HG02973 (cell line): ENCODE measurements at regions not wholly inside any gene's neighbourhood (a gene's known extent, or its start where the extent isn't known, plus 50 kb on each side); places are given as distances from the start of the nearest gene placed in this dataset.
"Not testable (repeated sequence)": the region's sequence is repeated elsewhere in the genome, so short reads cannot be mapped to it uniquely, and the experiment has no call there.

ENCODE experiments used
- ATAC-seq: cut with Tn5 transposase; IDR thresholded peaks from one replicate; pipeline ENCODE4 v1.9.1; 2021; ENCODE audit warnings: moderate library complexity; ENCODE audit not compliant: unreplicated experiment

DNA sequence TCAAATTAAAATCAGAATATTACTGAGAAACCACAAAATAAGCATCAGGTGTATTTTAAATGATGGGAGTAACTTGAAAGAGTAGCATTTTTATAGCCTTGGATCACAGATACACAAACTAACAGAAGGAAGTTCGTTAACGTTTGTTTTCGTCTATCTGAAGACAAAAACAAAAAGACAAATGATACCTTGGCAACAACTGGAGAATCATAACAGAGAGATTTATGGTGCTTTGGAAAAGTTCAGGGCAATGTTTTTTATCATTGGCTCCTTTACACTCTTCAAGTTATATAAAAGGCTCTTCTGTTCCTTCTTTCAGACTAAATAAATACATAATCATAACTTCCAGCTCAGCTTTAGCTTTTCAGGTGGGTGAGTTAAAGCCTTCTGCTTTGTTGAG is 128.1 kb upstream of the VLDLR start:
- ATAC-seq = no peak

DNA sequence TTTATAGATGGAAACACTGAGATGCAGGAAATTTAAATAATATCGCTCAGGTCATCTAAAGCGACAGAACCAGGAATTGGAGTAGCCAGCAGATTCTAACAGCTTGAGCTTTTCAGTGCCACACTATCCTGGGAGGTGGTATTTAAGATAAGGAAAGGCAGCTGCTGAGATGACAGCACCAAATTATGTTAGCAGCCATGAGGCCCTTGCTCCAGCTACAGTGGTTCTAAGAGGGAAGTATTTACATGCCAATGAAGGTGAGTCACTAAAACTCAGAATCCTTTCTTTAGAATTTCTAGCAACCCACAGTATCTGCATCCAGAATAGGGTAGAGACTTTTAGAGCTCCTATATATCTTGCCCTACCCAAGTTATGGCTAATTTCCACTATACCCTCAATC is 127.0 kb upstream of the VLDLR start:
- ATAC-seq = no peak

DNA sequence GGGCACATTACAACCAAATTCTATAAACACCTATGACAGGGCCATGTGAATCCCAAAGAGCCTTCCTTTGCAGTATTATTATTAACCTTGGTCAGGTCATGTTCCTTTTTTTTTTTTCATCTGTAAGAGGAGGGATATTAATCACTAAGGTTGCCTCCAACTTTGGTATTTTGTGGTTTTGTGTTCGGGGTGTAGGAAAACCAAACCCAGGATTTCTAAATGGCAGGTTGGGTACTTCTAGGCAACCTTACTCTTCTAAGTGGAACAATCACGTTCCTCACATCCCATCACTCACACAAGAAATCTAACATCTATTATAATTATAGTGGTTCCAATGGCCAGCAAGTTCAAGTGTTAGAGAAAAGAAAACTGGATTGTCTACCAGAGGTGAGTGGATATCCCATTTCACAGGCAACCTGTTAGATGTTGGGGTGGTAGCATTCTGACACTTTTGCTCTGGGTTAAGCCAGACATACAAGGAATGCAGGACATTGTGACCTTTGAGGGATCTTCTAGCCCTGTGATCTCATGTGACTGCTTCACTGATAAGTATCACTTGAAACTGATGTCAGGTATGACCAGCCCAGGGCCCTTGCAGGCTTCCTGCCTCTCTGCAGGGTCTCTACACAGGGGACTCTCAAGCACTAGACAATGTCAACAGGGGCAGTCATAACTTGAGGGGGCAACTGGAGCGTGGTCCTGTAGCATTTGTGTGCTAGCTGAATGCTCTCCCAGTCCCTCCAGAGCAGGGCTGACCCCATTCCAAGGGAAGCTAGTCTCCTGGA is 126.2 kb upstream of the VLDLR start:
- ATAC-seq = no peak

DNA sequence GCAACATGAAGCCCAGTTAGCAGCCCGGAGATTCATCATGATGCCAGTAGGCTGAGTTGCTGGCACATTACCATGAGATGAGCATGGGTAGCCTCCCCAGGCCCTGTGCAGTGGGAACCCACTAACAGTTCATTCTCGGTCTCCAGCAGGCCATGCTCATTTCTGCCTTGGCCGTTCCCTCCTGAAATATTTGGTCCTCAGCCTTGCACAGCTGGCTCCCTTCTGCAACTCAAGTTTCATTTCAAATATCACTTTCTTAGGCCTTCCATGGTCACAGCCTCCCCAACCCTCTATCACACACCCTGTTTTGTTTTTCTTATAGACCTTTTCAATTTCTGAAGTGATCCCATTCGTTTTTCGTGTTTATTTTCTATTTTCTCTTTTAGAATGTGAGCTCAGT is 125.4 kb upstream of the VLDLR start:
- no peak for ATAC-seq

DNA sequence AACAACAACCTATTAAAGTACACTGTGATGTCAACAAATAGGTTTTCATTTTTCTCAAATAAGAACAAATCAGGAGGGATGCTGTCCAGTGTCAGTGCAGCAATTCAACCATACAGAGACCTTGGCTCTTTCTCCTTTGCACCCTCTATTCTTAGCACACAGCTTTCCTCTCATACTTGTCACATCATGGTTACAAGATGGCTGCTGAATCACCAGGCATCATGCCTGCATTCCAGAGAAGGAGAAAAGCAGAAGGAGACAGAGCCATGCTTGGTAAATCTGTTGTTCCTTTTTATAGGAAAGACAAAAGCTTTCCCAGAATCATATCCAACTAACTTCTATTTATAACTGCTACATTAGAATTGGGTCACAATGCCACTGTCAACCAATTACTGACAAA is 124.7 kb upstream of the VLDLR start:
- no peak for ATAC-seq

DNA sequence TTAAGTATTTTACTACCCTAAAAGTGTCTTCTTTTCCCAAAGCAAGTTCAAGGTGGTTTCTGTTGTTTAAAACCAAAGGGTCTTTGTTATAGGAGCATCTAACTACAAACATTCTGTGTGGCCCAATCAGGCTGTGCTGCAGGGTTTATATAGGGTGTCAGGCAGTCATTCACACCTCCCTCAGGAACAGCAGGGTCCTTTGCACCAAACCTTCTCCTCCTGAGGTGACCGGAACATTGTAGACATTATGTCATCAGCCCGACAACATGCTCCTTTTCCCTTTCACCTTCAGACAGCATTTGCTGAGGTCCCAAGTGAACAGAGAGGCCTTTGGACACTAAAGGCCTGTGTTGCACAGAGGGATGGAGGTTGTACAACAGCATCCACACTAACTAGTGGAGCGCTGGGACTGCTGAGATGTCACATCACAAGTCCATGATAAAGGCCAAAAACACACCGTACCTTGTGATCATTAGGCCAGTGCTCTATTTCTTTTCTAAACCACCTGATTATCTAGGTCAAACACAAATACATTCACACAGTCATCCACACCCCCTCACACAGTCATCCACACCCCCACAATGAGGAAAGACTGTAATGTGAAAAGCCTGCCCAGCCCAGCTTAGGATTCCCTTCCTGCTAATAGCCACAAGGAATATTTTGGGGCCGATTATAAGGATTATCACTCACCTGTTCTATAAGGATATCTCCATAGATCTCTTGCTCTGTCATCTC is 123.8 kb upstream of the VLDLR start:
- no peak for ATAC-seq

GRCh38 chr9:2502210-2502609 is 119.4 kb upstream of the VLDLR start:
- ATAC-seq = no peak

DNA sequence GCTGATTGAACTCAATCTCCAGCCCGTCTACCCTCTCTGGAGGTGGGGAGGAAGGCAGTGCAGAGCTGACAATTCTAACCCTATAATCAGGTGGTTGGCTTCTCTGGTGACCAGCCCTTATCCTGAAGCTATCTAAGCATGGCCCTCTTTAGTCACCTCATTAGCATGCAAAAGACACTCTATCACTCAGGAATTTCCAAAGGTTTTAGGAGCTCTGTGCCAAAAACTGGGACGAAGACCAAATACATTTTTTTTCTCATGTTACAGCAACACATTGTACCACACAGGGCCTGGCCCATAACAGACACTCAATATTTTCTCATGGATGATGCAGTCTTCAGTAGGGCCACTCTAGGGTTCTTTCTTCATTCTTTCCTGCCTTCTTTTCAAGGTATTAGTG is 118.8 kb upstream of the VLDLR start:
- no peak for ATAC-seq

GRCh38 chr9:2506321-2506720 is 115.3 kb upstream of the VLDLR start:
- no peak for ATAC-seq

- ATAC-seq = no peak
Measured at GRCh38 chr9:2523591-2523990, 98.0 kb upstream of the VLDLR start.

GRCh38 chr9:2524601-2525000 is 97.0 kb upstream of the VLDLR start:
- ATAC-seq = no peak

GRCh38 chr9:2525147-2525546 is 96.4 kb upstream of the VLDLR start:
- no peak for ATAC-seq

- ATAC-seq = no peak
Measured at GRCh38 chr9:2526071-2526828, 95.3 kb upstream of the VLDLR start.

DNA sequence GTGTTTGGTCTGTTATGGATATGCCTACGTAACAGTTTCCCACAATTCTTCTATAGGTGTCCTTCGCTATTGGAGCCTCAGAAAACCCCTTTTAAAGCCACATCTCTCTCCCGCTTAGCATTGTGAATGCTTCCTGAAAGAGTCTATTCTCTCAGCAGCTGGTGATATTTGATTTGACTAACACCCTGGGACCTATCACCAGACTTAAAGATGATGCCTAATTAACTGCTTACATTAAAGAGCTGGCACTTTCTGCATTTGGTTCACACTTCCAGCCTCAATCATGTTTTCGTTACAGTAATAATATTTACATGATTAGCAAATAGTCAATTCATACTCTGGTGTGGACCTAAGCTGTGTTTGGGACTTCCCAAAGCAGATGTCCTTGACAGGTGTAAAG is 90.1 kb upstream of the VLDLR start:
- ATAC-seq = no peak

DNA sequence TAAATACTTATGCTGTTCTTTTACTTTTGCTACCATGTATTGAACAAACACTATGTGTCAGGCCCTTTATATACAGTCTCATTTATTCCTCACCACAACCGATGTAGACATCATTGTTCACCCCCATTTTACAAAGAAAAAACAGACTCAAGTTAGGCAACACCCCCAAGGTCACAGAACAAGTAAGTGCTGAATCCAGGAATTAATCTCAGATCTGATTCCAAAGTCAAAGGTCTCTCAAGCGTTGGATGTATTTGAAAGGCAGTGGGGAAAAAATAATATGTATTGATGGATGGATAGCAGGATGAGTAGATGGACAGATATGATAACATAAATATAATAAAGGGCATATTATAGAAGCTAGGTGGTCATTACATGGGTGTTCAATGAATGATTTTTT is 85.1 kb upstream of the VLDLR start:
- ATAC-seq = no peak

- no peak for ATAC-seq
Measured at GRCh38 chr9:2545881-2546490, 75.6 kb upstream of the VLDLR start.

DNA sequence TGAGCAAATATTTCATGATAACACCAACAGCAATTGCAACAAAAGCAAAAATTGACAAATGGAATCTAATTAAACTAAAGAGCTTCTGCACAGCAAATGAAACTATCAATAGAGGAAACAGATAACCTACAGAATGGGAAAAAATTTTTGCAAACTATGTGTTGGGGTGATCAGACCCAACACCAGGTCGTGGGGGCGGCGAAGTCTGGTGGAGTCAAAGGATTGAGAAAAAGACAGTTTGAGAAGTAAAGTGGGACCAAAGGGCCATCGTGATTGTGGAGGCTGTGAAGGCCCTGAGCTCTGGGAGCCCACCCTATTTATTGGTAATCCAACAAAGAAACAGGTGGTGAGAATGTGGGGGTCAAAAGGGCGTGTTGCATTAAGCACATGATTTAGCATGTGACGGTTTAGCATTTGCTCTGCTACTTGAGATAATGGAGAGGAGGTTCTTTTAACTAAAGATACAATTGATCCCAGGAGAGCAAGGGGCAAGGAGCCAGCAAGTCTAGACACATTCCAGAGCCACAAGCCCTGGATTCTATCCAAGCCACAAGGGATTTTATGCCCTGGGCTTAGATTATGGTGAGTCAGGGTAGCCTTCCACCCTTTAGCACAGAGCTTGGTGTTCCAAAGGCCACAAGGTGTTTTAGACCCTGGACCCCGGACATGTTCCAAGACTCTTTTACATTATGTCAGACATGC is 65.5 kb upstream of the VLDLR start:
- not testable (repeated sequence) for ATAC-seq

- ATAC-seq = no peak
Measured at GRCh38 chr9:2557693-2558092, 63.9 kb upstream of the VLDLR start.

DNA sequence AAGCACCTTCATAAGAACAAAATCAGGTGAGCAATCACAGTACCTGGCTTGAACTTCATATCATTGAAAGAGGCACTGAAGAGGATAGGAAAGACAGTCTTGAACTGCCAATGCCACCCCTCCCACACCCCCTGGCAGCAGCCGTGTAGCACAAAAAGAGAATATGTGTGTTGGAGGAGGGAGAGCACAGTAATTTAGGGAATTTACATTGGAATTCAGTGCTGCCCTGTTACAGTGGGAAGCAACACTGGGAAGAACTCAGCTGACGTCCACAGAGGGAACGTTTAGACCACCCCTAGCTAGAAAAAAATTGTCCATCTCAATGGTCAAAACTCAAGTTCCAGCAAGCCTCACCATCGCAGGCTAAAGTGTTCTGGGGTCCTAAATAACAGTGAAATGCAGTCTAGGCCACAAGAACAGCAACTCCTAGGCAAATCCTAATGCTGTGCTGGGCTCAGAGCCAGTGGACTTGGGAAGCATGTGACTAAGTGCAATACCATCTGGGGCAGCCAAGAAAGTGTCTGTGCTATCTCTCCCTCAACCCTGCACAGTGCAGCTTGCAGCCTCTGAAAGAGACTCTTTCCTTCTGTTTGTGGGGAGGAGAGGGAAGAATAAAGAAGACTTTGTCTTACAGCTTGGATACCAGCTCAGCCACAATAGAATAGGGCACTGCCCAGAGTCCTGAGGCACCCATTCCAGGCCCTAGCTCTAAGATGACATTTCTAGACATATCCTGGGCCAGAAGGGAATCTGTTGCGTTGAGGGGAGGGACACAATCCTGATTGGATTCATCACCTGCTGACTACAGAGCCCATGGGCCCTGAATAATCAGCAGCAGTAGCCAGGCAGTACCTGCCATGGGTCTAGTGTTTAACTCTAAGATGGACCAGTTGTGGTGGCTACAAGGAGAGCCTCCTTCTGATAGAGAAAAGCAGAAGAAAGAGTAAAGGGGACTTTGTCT is 62.1 kb upstream of the VLDLR start:
- no peak for ATAC-seq

- ATAC-seq = no peak
Measured at GRCh38 chr9:2560180-2560579, 61.4 kb upstream of the VLDLR start.
